ENCODE measurements at regions not wholly inside any gene's neighbourhood (a gene's known extent, or its start where the extent isn't known, plus 50 kb on each side); places are given as distances from the start of the nearest gene placed in this dataset.

GRCh38 chr4:124762956-124763355, 50.4 kb upstream of the ANKRD50 start:
- H3K9ac ChIP-seq (ENCODE audit: low read depth, low read length): no peak overlapping the region
- POLR2A ChIA-PET (ENCODE audit: unreplicated experiment): no interaction called here
- no peak overlapping the region for H2AFZ ChIP-seq (replicated peaks; ENCODE audit: low read length, poor library complexity)
- no peaks in the 10 kb centered on the region for H3K9me1 ChIP-seq (ENCODE audit: insufficient read depth, low read length)
- H3K27ac ChIP-seq (ENCODE audit: insufficient read depth, low read length): no peak overlapping the region
- no peaks in the 10 kb centered on the region for H3K27me3 ChIP-seq (ENCODE audit: control insufficient read depth, insufficient read depth, low read length)
- TF ChIP-seq MXI1 (IDR thresholded peaks at IDR 0.05; ENCODE audit: borderline replicate concordance, low read depth, low read length) (no peak), RCOR1 (IDR thresholded peaks at IDR 0.05; ENCODE audit: insufficient replicate concordance, low read length) (no peak), ELK1 (IDR thresholded peaks at IDR 0.05; ENCODE audit: borderline replicate concordance, low read depth, low read length) (no peak), SMC3 (IDR thresholded peaks at IDR 0.05; ENCODE audit: low read depth, low read length) (no peak), POLR2A (IDR thresholded peaks at IDR 0.05; ENCODE audit: low read depth, low read length) (no peak), MAFK (IDR thresholded peaks at IDR 0.05; ENCODE audit: low read depth, low read length) (no peak), RAD21 (IDR thresholded peaks at IDR 0.05; ENCODE audit: low read length) (no peak), RFX5 (IDR thresholded peaks at IDR 0.05; ENCODE audit: low read depth, low read length) (no peak), CEBPB (IDR thresholded peaks at IDR 0.05; ENCODE audit: low read depth, low read length) (no peak), MAZ (IDR thresholded peaks at IDR 0.05; ENCODE audit: borderline replicate concordance, low read depth, low read length) (no peak), FOS (IDR thresholded peaks at IDR 0.05; ENCODE audit: low read depth, low read length) (no peak), BHLHE40 (IDR thresholded peaks at IDR 0.05; ENCODE audit: low read depth, low read length) (no peak)
- TF ChIP-seq, protein P1, sequence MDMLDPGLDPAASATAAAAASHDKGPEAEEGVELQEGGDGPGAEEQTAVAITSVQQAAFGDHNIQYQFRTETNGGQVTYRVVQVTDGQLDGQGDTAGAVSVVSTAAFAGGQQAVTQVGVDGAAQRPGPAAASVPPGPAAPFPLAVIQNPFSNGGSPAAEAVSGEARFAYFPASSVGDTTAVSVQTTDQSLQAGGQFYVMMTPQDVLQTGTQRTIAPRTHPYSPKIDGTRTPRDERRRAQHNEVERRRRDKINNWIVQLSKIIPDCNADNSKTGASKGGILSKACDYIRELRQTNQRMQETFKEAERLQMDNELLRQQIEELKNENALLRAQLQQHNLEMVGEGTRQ (IDR thresholded peaks at IDR 0.05; ENCODE audit: low read depth, low read length): no peak
- no peak overlapping the region for H2BK20ac ChIP-seq (ENCODE audit: low read depth, low read length)
- no peaks in the 10 kb centered on the region for H3K9me3 ChIP-seq (ENCODE audit: control insufficient read depth, insufficient read depth, low read length)
- no peak overlapping the region for H2BK15ac ChIP-seq (ENCODE audit: low read depth, low read length)
- BruUV-seq (replicated peaks): no TSS peak
- H4K91ac ChIP-seq (ENCODE audit: insufficient read depth, low read depth, low read length): no peak overlapping the region
- no peak overlapping the region for H4K8ac ChIP-seq (ENCODE audit: low read depth in 2 of 2, low read length in 2 of 2)
- H4K5ac ChIP-seq (ENCODE audit: low read depth, low read length): no peak overlapping the region
- ATAC-seq (ENCODE audit: low read depth): no peak
- no peaks in the 10 kb centered on the region for H3K4me1 ChIP-seq (ENCODE audit: control insufficient read depth, insufficient read depth, low read length)
- H3K14ac ChIP-seq (replicated peaks; ENCODE audit: low read depth, low read length): no peak overlapping the region
- no peaks in the 10 kb centered on the region for H3K79me1 ChIP-seq (ENCODE audit: low read depth in 1 of 2, low read length in 2 of 2)
- H2AK5ac ChIP-seq (ENCODE audit: low read depth, low read length): no peak overlapping the region
- no peak overlapping the region for H3K18ac ChIP-seq (ENCODE audit: low read depth, low read length)
- in situ Hi-C loops (cut with MboI; ENCODE audit: low sequenced_read_pairs): no loop called here
- DNase-seq: no peak
- WGBS, 2 experiments (ENCODE audit: extremely low coverage in 2 of 2, insufficient read length in 1 of 2): no CpG with 5 or more reads among the region's 1 CpG
- H3K4me2 ChIP-seq (ENCODE audit: low read depth, low read length): no peak overlapping the region
- no peaks in the 10 kb centered on the region for H4K20me1 ChIP-seq (ENCODE audit: insufficient read depth, low read length)
- H2BK120ac ChIP-seq (ENCODE audit: low read depth, low read length): no peak overlapping the region
- no peaks in the 10 kb centered on the region for H3K36me3 ChIP-seq (ENCODE audit: control insufficient read depth, insufficient read depth, low read length)
- H2BK5ac ChIP-seq (ENCODE audit: low read depth, low read length, poor library complexity, severe bottlenecking): no peak overlapping the region
- dilution Hi-C loops (cut with HindIII; ENCODE audit: low sequenced_read_pairs, unreplicated experiment): no loop called here
- H3K56ac ChIP-seq (ENCODE audit: extremely low read depth, insufficient read depth, low read length): no peak overlapping the region
- intact Hi-C loops (cut with micrococcal nuclease): no loop called here
- H3K23ac ChIP-seq (ENCODE audit: low read depth, low read length): no peak overlapping the region
- no peak overlapping the region for H2AK9ac ChIP-seq (replicated peaks; ENCODE audit: low read depth, low read length, poor library complexity)
- no peak overlapping the region for H3K4me3 ChIP-seq (ENCODE audit: insufficient read depth, low read depth, low read length)
- no peak overlapping the region for H3K4ac ChIP-seq (ENCODE audit: low read depth, low read length)
- CTCF ChIA-PET: no interaction called here

All from IMR-90 (cell line).